GM04503 (cell line): ENCODE measurements at regions not wholly inside any gene's neighbourhood (a gene's known extent, or its start where the extent isn't known, plus 50 kb on each side); places are given as distances from the start of the nearest gene placed in this dataset.
A peak's percentile ranks its signal among the peaks of the same experiment; 100 is the strongest.
"Not testable (repeated sequence)": the region's sequence is repeated elsewhere in the genome, so short reads cannot be mapped to it uniquely, and the experiment has no call there.

Experiments used
- DNase-seq: peaks from one replicate; pipeline ENCODE4 v3.0.0-alpha.2; 2012; ENCODE audit warnings: low read depth

DNA sequence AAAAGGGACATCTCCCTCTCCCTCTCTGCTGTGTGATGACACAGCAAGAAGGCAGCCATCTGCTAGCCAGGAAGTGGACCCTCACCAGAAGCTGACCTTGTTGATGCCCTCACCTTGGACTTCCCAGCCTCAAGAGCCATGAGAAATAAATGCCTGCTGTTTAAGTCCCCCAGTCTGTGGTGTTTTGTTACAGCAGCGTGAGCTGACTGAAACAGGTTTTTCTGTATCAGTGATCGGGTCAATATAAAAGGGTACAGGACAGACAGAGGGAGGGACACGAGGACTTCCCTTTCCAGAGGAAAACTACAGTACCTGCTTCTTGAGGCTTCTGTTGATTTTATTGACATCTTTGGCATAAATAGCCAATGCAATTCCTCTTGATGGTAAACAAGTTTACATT is 510.3 kb upstream of the CHAC2 start:
- DNase-seq: no peak

DNA sequence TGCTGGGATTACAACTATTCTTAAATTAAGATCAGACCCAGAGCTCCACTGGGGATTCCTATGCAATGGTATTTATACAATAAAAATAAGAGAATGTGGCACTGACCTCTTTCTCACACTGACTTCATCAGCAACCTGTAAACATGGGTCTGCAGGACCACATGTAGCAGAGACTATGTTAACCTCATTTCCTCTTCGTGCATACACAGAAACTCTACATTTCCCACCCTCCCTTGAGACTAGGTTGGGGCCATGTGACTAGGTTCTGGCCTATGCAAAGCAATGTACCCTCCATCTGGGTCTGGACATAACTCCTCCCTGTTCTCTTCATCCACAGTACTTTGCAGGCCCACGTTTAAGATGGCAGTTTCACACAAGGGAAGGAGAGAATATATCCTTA is 514.4 kb upstream of the CHAC2 start:
- no peak for DNase-seq

DNA sequence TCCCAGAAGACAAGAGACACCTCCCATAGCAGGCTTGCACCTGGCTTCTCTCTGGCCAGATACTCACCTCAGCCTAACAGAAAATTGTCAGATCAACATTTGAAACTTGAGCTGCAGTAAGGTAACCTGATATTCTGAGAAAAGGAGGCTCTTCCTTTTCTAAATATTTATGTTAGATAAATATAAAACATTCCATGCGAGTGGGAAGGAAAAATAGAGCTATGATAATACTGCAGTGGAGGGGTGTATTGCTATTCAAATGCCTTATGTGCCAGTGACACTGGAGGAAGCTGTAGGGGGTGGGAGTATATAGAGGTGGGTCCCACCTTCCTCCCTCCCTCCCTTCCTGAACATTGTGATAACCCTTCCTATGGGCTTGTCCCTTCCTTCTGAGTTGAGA is 515.5 kb upstream of the CHAC2 start:
- DNase-seq: no peak

DNA sequence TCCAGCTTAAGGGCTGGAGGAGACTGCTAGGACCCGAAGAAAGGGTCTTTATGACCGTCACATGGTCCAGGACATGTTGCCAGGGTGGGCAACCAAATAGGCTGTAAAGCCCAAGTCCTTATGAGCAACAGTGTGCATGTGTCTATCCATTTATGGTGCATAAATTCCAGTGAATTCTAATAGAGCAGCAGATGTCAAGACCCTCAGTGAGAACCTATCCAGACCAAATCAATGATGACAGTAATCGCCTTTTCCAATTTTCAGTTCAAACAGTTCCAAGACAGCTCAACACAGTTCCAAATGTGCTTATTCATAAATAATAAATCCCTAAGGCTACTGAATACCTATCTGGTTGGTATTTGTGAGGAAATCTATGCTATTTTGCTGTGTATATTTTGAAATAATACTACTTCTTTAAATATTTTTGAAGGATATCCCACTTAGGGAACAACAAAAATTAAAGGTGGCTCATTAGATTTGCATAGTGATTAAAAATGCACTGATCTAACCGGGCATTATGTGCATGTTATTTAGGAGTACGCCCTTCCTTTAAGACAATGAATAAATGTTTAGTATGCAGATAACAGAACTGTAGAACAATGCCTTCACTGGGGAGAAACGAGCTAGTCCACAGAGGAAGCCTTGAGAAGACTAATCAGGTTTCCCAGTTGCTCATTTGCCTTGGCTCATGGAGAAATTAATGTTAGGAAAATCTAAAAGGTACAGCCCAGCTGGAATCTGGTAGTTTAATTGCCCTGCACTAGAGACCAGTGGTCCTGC is 519.5 kb upstream of the CHAC2 start:
- no peak for DNase-seq

DNA sequence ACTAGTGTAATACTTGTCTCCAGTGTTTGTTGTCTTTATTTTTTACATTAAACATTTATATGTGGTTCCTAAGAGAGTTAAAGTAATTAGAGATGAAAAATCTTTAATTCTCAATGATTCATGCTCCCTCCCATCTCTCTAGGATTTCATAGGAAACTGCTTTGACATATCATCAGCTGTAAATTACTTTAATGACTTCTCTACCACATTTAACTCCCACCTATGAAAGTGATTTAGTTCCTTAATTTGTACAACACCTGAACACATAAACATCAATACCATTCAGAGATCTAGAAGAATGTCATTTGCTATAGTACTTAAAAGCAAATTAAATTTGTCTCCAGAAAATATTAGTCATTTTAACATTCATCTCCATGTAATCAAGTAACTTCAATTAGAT is 524.2 kb upstream of the CHAC2 start:
- no peak for DNase-seq

DNA sequence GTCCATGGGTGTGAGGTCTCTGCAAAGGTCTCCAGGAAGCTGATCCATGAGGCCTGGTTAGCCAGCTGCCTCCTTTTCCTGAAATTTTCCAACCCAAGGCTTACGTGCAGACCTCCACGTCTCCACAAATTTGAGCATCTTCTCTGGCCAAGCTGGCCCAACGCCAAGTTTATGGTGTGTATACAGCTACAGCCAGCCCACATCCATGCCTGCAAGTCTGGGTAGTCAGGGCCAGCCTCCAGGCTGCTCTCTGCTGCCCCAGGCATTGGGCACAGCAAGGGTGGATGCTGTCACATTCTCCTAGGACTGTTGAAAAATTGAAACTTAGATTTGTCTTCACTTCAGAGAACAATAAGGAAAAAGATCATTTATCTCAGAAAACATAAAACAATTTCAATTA is 525.5 kb upstream of the CHAC2 start:
- no peak for DNase-seq

DNA sequence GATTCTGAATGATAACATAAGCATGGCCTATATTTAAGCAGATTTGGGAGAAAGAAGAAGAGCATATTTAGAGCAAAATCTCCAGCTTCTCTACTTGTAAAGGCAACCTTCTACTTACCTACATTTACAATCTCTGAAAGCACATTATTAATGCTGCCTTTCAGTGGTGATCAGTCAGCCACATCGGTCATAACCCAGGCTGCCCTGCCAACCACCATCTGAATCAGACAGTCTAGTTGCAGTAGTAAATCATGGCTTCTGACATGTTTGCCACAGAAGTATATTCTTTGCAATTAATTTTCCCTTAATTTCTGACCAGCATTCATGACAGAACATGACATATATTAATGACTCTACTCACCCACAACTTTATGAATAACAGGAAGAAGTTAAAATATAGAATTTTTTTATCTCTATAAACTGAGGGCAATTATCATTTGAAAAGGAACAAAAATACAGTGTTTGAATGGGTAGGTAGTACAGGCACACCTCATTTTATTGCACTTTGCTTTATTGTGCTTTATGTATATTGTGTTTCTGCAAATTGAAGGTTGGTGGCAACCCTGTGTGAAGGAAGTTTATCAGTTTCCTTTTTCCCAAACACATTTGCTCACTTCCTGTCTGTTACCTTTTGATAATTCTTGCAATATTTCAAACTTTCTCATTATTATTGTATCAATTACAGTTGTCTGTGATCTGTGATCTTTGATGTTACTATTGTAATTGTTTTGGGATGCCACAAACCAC is 531.6 kb upstream of the CHAC2 start:
- no peak for DNase-seq

DNA sequence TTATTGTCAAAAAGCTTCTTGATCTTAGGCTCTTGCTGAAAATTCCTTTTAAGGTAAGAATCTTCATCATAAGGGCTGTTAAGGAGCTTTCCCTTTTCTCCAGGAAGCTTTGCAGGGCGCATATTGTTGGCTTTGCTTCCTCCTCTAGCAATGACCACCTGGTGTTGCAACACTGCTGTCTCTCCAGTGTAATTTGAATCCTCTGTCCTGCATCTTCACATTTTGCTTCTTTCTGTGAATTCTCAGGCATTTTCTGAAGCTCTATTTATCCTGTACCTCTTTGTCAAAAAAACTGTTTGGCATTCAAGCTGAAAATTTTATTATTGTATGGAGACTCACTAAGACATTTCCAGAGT is 533.1 kb upstream of the CHAC2 start:
- no peak for DNase-seq

DNA sequence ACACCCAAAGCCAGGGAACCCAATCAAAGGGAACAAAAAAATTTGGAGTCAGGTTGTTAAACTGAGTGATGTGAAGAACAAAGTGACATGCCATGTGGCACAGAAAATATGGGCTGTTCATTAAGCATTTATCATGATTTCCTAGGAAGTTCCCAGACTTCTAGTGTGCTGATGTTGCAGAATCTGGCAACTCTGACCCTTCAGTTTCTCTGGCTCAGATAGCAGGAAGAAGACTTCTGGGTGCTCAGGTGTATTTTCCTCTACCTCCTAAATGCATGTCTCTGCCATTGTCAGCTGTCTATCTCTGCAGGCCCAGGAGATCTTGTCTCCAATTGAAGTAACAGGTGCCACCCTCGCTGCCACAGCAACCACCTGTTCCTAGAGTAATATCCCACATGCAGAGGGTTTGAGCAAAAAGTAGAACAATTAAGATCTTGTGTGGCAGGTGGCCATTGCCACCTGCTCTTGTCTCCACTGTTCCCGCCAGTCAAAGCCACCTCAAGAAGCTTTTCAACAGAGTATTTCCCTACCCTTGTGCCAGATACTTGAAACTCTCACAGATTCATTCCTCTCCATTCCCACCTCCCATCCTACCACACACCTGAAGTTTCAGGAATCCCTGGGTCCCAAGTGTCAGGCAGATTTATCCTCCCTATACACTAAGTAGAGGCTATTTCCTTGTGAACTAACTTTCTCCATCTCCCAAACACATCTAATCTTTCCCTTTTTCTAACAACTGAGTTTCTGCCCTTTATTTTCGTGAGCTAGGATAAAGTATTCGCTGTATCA is 533.7 kb upstream of the CHAC2 start:
- DNase-seq: no peak

DNA sequence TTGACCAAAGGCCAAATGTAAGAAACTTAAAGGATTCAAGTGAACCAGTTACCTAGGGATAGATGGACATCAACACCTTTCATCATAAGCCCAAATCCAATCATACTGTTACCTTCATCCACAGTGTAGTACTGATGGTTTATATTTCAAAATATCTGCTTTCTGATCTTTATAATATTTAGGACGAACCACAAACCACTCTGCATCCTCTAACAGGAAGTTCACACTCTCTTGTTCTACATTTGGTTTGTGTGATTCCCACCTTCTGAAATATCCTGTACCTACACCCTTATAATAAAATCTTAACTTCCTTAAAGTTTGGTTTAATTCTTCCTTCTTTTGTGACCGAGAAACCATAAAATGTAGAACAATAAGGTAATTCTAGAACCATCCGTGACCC is 535.7 kb upstream of the CHAC2 start:
- DNase-seq: no peak

DNA sequence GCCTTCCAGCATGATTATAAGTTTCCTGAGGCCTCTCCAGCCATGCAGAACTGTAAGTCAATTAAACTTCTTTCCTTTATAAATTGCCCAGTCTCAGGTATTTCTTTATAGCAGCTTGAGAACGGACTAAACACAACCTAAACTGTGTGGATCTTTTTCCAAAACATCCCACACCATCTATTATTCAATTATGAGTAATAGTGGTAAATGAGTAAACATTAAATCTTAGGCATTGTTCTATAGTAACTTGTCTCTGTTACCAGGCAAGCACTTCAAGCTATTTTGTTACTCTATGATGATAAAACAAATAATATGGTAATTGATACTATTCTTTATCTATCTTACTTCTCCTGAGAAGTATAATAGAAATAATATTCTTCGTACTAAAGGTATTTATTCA is 536.9 kb upstream of the CHAC2 start:
- DNase-seq: no peak

DNA sequence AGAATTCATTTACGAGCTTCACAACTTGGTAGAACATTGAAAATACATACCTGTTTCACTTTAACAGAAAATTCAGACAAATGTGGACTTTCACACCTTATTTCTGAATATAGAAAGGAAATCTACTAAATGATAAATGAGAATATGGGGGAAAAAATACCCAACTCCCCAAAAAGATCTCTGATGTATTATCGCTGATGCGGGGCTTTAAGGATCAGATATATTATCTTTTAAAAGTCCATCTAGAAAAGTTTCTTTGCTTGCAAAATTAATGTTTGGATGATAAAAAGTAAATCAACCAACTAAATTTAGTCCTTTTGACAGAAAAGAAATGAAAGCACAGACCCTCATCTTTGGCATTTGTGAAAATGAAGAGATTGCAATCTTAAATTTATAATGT is 540.1 kb upstream of the CHAC2 start:
- DNase-seq: no peak

DNA sequence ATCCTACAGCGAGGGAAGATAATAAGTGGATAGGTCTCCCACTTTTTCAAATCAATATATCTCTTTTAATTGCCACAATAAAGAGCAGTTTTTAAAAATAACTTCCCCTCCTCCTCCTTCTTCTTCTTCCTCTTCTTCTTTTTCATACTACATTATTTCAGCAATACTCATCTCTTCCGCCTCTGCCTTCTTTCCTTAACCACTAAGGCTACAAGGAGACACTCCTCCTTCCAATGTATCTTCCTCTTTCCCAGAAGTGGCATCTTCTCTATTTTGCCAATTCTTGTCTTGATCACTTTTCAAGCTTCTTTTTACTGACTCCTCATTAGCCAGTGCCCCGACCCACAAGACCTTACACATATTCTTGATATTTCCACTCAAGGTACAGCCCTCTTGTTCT is 546.6 kb upstream of the CHAC2 start:
- no peak for DNase-seq

DNA sequence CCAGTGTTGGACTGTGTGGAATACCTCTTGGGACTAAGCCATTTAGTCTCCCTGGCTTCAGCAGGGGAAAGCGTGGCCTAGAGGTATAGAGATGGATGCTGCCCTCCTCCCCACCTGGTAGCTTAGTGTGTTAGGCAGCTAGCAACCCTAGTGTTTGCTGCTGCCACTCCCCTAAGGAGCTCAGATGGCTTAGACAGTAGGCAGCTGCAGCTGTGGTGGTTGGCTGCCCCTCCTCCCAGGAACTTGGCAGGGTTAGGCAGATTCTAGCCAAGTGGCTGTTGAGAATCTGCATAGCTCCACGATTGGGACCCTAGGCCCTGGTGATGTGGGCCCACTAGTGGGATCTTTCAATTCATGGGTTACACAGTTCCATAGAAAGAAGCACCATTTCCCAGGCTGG is 550.4 kb upstream of the CHAC2 start:
- DNase-seq: no peak

DNA sequence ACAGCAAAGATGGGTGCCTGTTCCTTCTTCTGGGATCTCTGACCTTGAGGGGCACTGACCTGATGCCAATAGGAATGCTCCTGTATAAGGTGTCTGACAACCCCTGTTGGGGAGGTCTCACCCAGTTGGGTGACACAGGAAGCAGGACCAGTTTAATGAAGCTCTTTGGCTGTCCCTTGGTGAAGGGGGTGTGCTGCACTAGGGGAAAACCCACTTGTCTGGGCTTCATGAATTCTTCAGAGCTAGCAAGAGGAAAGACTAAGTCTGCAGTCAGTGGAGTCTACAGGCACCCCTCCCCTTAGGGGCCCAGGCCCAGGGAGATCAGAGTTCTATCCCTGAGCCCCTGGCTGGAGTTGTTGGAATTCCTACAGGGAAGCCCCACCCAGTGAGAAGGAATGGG is 550.8 kb upstream of the CHAC2 start:
- DNase-seq: no peak

DNA sequence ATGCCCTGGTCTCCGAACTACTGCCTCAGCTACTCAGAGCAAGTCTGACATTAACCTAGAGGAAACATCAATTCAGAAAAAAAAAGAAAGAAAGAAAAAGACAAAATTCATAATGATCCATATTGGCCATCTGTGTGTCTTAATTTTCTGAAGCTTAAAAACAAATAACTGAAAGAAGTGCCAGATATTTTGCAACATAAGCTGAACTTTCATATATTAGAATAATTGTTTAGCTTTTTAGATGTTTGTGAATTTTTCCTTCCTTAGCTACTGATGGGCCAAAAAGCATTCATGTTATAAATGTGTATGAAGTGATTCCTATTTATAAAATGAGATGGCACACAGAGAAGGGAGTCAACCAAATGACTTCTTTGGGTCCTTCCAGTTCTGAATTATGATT is 555.0 kb upstream of the CHAC2 start:
- DNase-seq: no peak

DNA sequence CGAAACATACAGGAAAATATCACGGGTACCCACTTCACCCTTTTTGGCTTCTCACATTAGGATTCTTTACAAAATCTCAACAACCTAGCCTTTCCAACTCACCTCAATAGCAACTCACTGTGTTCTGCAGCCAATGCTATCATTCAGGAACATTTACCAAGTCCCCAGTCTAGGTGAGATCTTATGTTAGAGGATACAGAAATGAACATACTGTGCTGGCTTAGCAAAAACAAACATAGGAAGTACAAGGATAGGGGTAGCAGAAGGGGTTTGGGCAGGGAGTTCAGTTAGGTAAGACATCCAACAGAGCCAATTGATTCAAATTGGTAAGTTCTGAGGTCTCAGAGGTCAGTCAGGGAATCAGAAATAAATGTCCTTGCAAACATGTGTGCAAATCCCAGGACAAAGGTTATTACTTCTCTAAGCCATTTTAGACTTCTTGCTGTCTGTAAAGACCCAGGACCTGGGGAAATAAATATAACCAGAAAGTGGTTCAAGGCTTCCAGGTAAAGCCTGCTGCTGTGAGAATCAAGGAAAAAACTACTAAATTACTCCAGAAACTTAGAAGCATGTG is 556.3 kb upstream of the CHAC2 start:
- no peak for DNase-seq

DNA sequence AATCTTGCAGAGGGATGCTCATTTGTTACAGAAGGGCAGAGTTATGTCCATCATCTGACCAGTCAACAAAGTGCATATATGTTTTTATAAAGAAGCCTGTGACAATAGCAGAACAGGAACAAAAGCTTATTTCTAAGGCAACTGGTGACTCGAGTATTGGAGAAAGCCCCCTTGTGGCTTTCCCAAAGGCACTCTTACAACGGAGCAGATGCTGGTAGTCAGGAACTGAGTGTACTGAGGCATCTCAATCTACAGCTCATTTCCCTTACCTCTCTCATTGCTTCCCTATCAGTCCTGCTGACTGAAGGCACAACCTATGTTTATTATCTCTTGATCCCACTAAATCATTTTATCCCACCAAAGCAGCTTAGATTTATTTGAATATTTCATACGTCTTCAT is 557.1 kb upstream of the CHAC2 start:
- DNase-seq: no peak

DNA sequence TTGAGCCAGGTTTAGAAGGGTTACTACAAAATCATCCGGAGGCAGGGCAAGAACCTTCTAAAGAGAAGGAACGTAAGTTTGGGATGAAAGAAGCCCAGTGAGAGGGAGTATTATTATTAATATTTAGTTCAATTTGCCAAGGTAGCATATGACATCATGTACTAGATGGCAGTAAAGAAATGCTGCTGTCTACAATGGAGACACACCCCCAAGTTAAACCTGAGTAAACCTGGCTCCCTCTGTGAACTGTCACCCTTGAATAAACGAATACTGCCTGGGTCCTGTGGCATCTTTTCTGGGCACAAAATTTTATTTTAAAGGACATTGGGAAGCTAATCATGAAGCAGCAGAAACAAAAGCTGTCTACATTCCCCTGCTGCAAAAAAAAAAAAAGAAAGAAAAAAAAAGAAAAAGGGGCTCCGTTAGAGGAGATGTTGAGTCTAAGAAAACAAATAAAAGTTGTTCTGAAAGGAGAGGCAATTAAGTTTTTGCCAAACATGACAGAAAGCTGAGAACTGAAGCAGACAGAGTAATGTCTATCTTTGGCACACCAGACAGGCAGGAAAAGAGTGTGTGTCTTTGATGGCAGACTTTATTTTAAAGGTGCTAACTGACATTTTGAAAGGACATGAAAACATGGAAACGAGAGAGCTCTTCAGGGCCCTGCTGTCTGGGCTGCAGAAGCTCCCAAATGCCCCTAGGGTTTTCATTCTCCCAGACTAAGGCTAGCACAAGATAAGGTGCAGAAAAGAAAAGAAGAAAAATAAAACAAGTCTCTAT is 557.7 kb upstream of the CHAC2 start:
- no peak for DNase-seq

DNA sequence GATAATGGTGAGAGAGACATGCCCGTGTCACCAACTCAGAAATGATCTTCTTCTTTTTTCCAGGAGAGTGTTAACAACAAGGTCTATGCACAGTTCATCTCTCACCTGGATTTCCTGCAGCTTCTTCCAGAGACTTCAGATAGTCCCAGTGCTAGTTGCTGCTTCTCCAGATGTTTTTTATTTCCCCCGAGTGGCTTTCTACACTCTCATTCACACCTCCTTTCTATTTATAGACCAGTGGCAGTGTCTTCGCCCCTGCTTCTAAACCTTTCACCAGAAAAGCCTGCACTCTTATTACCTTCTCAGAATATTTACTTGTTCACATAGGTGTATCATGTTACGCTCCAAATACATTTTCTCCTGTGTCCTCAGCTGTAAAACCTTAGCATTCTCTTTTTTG is 558.8 kb upstream of the CHAC2 start:
- DNase-seq: no peak

DNA sequence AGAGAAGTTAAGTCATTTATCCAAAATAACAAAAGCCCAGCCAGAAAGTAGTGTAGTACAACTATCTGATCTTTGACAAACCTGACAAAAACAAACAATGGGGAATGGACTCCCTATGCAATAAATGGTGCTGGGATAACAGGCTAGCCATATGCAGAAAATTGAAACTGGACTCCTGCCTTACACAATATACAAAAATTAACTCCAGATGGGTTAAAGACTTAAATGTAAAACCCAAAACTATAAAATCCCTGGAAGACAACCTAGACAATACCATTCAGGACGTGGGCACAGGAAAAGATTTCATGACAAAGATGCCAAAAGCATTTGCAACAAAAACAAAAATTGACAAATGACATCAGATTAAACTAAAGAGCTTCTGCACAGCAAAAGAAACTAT is 561.4 kb upstream of the CHAC2 start:
- DNase-seq: not testable (repeated sequence)

DNA sequence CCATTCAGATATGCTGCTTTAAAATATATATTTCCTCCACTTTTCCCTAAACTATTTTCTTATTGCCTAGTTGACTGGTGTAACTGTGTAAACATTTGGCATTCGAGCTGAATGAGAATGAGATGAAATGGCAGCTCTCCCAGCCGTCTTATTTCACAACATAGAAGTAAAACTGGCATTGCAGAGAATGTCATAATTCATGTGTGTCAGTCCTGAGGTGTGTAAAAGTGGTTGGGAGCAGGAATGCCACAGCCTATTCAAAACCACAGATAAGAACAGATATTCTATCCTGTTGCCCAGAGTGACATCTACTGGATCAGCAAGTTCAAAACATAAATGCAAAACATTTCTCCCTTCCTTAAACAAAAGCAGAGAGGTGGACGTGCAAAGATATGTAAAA is 565.5 kb upstream of the CHAC2 start:
- DNase-seq: peak; percentile 62
